ENCODE measurements at regions not wholly inside any gene's neighbourhood (a gene's known extent, or its start where the extent isn't known, plus 50 kb on each side); places are given as distances from the start of the nearest gene placed in this dataset.
"Not testable (repeated sequence)": the region's sequence is repeated elsewhere in the genome, so short reads cannot be mapped to it uniquely, and the experiment has no call there.

GRCh38 chr6:120786256-120786655, 548.0 kb downstream of the TBC1D32 start:
- DNase-seq = no peak

- DNase-seq = no peak
Observed at GRCh38 chr6:120785459-120786086, 548.7 kb downstream of the TBC1D32 start.

- DNase-seq = no peak
Observed at GRCh38 chr6:120779441-120779840, 554.8 kb downstream of the TBC1D32 start.

DNA sequence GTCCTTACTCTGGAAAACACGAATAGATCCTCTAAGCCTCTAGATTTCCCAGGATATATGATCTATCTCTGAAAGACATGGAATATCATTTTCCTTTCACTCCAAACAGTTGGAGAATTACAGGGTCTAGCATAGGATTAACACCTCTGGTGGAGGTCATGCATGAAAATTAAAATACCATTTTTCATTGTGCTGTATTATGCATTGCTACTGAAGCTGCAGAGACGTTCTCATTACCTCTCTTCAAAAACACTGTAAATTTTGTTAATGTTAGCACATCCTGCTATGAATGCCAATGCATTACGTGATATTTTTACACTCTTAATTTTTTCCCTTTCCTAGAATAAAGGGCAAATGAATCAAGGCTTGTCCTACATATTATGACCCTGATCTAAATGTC, 558.6 kb downstream of the TBC1D32 start:
- DNase-seq = no peak

DNA sequence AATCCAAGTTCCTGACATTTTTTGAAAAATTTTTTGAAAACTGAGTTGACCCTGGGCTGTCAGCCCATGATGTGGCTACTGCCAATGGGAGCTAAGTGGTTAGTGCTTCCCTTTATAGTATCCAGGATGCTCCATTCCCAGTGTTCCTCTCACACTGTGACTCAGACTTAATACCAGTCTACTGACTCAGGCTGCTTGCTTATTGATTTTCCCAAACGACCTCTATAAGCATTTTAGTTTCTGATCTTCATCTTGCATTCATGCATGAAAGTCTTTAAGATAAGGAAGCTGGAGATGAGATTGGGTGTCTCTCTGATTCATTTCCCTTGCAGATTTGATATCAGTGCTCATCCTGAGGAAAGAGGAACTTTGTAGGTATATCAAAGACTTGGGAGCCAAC, 560.0 kb downstream of the TBC1D32 start:
- no peak for DNase-seq

GRCh38 chr6:120771019-120771418, 563.3 kb downstream of the TBC1D32 start:
- no peak for DNase-seq

- DNase-seq = no peak
Observed at GRCh38 chr6:120764312-120764711, 570.0 kb downstream of the TBC1D32 start.

DNA sequence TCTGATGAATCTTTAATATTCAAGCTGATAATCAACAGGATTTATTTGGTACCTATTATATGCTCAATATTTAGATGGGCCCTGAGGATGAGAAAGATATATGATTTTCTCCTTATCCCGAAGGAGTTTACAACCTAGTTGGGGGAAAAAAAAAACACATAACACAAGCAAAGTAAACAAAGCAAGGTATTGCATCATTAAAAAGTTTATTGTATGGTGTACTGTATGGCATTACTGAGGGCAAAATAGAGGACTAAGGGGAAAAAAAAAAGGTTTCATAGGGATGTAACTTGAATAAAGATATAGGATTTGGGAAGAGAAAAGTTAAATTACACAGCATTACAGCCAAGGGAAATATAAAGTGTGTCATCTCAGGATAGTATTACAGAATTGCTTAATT, 574.7 kb downstream of the TBC1D32 start:
- no peak for DNase-seq

GRCh38 chr6:120748574-120748973, 585.7 kb downstream of the TBC1D32 start:
- DNase-seq = not testable (repeated sequence)

- DNase-seq = no peak
Observed at GRCh38 chr6:120736740-120737139, 597.5 kb downstream of the TBC1D32 start.

- DNase-seq = no peak
Observed at GRCh38 chr6:120735641-120736040, 598.6 kb downstream of the TBC1D32 start.

DNA sequence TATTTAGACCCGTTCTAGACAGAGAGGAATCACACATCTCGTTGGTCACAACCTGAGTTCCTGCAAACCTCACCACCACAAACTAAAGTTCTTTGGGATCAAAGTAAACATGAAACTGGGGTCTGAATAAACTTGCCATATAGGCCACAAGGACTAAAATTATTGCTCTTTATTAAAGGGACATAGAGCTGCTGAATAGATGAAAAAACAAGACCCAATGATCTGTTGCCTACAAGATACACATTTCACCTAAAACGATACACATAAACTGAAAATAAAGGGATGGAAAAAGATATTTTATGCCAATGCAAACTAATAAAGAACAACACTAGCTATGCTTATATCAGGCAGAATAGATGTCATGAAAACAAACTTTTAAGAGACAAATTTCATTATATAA, 623.0 kb downstream of the TBC1D32 start:
- no peak for DNase-seq

GRCh38 chr6:120700001-120700400, 634.3 kb downstream of the TBC1D32 start:
- no peak for DNase-seq

GRCh38 chr6:120686492-120686891, 647.8 kb downstream of the TBC1D32 start:
- no peak for DNase-seq

DNA sequence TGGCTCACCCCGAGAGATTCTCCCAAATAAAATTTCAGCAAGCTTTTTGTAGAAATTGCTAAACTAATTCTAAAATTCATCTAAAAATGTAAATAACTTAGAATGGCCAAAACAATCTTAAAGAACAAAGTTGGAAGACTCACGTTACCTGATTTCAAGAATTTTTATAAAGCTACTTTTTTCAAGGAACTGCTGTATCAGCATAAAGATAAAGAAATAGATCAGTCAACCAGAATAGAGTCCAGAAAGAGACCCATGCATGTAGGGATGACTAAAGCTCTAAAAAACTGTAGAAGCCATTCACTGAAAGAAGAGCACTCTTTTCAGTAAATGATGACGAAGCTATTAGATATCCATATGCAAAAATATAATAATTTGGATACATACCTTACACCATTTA, 652.1 kb downstream of the TBC1D32 start:
- no peak for DNase-seq

DNA sequence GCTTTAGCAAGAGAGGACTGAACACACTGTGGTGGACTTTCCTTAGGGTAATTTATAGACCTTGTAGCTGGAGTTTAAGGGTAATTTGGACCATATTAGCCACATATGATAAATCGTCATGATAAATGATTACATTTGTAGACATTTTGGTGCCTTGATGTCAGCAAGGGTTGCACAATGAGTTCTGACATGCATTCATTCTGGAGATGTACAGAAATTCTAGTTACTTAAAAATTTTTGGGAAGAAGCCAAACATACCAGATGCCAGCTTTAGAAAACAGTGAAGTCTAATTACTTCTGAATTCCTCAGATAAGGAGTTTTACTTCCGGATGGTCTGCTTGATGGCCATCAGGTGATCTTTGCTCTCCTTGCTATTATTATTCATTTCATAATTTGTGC, 653.1 kb downstream of the TBC1D32 start:
- DNase-seq = no peak

- no peak for DNase-seq
Observed at GRCh38 chr6:120675886-120676285, 658.4 kb downstream of the TBC1D32 start.

GRCh38 chr6:120671519-120671918, 662.8 kb downstream of the TBC1D32 start:
- DNase-seq = no peak

DNA sequence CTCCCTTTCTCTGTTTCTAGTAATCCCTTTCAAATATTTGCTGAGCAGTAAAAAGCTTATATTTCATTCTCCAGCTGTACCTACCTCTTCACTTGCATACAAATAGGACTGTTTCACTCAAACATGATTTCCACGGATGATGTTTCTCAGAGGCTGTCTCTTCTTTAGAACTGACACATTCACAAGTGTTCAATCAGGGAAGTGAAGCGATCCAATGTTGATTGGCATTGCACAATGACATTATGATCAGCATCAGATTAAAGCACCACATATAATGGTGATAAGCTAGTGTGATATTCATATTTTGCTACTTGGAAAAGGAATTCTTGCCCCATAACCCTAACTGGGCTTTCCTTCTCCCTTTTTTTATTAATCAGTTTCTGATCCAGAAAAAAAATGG, 681.8 kb downstream of the TBC1D32 start:
- DNase-seq = peak; percentile 52

DNA sequence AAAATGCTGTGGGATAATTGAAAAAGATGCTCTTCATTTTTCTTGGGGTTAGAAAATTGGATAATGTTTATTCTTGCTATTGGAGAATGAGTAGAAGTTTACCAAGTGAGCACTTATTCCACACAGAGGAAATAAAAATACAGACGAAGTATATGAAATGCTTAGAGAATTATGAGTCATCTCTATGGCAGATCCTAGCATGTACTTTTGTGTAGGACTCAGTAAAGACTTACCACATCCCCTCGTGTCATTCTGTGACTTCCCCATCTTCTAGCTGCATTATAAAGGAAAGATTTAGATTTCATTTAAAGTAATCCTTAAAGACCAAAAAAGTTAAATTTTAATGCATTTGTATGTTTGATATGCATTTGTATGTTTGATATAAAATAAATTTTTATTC, 685.6 kb downstream of the TBC1D32 start:
- no peak for DNase-seq

DNA sequence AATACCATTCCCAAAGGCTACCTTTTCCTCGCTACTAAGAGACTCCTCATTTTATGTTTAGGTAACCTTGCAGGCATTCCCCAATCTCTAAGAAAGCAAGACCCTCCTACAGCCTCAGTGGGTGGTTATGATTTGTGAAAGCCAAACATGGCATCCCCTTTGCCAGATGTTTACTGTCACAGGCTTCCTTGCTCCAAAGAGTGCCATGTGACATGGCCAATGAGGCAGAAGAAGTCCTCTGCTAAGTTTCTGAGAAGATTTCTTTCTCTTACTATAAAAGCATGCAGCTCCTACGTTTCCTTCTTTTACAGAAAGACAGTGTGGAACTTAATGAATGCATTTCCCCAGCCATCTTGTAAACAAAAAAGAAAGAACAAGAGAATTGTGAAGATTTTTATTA, 688.2 kb downstream of the TBC1D32 start:
- DNase-seq = no peak

DNA sequence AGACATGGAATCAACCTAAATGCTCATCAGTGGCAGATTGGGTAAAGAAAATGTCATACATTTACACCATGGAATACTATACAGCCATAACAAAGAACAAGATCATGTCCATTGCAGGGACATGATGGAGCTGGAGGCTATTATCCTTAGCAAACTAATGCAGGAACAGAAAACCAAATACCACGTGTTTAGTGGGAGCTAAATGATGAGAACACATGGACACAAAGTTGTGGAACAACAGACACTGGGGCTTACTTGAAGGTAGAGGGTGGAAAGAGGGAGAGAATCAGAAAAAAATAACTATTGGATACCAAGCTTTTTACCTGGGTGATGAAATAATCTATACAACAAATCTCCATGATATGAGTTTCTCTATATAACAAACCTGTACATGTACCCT, 701.3 kb downstream of the TBC1D32 start:
- no peak for DNase-seq

- no peak for DNase-seq
Observed at GRCh38 chr6:120627612-120628011, 706.7 kb downstream of the TBC1D32 start.

DNA sequence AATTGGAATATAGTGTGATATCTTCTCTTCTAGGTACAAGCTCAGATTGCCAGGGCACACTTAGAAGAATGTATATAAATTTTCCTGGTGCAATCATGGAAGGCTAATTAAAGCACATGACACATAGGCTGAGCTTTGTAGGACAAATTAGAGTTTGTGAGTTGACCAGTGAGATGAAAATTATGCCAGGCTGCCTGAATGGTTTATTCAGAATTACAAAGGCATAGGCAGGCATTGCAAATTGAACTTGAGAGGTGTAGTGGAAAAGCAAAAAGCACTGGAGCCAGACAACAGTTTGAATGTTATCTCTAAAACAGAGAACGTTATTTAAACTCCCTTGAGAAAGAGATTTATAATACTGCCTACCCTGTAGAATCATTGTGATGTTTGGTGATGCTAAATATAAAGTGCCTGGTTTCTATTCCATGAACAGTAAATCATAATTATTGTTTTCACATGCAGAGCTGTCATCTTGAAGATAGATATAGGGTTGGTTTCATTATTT, 712.1 kb downstream of the TBC1D32 start:
- DNase-seq = no peak

GRCh38 chr6:120620900-120621299, 713.4 kb downstream of the TBC1D32 start:
- DNase-seq = no peak

All from SHP77 treated with DMSO at 0.1 percent for 48 hours (cell line).